ENCODE measurements at regions not wholly inside any gene's neighbourhood (a gene's known extent, or its start where the extent isn't known, plus 50 kb on each side); places are given as distances from the start of the nearest gene placed in this dataset.

DNA sequence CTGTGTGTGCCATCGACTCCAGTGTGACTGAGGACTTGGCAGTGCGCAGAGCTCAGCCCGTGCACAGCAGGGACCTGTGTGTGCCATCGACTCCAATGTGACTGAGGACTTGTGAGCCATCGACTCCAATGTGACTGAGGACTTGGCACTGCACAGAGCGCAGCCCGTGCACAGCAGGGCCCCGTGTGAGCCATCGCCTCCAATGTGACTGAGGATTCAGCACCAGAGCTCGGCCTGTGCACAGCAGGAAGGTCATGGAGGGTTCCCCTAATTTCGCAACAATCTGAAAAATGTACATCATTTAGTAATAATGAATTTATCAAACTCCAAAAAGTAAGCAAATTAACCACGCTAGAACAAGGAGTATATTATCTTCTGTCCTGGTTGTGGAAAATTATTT is 348.3 kb upstream of the B3GAT1 start:
- intact Hi-C loops (cut with DNase I), result no loop called here
- Histone ChIP-seq H3K27me3 (no peaks in the 10 kb centered on the region), H3K9me3 (replicated peaks in 1 of 3) (no peaks in the 10 kb centered on the region), H3K4me1 (replicated peaks in 1 of 2) (no peaks in the 10 kb centered on the region), H3K4me3 (no peak overlapping the region), H3K36me3 (replicated peaks in 1 of 2) (no peaks in the 10 kb centered on the region), H3K27ac (no peak overlapping the region)
- no peak for DNase-seq
- TF ChIP-seq, protein P1, sequence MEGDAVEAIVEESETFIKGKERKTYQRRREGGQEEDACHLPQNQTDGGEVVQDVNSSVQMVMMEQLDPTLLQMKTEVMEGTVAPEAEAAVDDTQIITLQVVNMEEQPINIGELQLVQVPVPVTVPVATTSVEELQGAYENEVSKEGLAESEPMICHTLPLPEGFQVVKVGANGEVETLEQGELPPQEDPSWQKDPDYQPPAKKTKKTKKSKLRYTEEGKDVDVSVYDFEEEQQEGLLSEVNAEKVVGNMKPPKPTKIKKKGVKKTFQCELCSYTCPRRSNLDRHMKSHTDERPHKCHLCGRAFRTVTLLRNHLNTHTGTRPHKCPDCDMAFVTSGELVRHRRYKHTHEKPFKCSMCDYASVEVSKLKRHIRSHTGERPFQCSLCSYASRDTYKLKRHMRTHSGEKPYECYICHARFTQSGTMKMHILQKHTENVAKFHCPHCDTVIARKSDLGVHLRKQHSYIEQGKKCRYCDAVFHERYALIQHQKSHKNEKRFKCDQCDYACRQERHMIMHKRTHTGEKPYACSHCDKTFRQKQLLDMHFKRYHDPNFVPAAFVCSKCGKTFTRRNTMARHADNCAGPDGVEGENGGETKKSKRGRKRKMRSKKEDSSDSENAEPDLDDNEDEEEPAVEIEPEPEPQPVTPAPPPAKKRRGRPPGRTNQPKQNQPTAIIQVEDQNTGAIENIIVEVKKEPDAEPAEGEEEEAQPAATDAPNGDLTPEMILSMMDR (IDR thresholded peaks at IDR 0.05), result no peak
- no peak for TF ChIP-seq POLR2A (IDR thresholded peaks at IDR 0.05)
- 78 to 81% (median 80%) methylated on average over 8 to 12 of the region's 12 CpGs for WGBS, 4 donors

DNA sequence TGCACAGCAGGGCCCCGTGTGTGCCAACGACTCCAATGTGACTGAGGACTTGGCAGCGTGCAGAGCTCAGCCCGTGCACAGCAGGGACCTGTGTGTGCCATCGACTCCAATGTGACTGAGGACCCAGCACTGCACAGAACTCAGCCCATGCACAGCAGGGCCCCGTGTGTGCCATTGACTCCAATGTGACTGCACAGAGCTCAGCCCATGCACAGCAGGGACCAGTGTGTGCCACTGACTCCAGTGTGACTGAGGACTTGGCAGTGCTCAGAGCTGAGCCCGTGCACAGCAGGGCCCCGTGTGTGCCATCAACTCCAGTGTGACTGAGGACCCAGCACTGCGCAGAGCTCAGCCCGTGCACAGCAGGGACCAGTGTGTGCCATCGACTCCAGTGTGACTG is 347.8 kb upstream of the B3GAT1 start:
- WGBS, 4 donors, result 63 to 80% (median 74%) methylated on average over 4 to 11 of the region's 11 CpGs
- DNase-seq, result no peak
- H3K36me3 ChIP-seq (replicated peaks in 1 of 2), result no peaks in the 10 kb centered on the region
- H3K4me1 ChIP-seq (replicated peaks in 1 of 2), result no peaks in the 10 kb centered on the region
- H3K9me3 ChIP-seq (replicated peaks in 1 of 3), result no peaks in the 10 kb centered on the region
- H3K27me3 ChIP-seq, result no peaks in the 10 kb centered on the region
- intact Hi-C loops (cut with DNase I), result no loop called here
- TF ChIP-seq POLR2A (IDR thresholded peaks at IDR 0.05), result no peak
- TF ChIP-seq, protein P1 (IDR thresholded peaks at IDR 0.05), result no peak
- no peak overlapping the region for H3K27ac ChIP-seq
- H3K4me3 ChIP-seq, result no peak overlapping the region

DNA sequence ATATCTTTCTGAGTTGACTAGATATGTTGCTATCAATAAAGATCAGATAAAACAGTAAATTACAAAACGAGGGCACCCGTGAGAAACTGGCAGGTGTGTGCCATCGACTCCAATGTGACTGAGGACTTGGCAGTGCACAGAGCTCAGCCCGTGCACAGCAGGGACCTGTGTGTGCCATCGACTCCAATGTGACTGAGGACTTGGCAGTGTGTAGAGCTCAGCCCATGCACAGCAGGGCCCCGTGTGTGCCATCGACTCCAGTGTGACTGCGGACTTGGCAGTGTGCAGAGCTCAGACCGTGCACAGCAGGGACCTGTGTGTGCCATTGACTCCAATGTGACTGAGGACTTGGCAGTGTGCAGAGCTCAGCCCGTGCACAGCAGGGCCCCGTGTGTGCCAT is 347.2 kb upstream of the B3GAT1 start:
- DNase-seq, result no peak
- Histone ChIP-seq H3K4me3 (no peak overlapping the region), H3K4me1 (replicated peaks in 1 of 2) (no peaks in the 10 kb centered on the region), H3K27ac (no peak overlapping the region), H3K9me3 (replicated peaks in 1 of 3) (no peaks in the 10 kb centered on the region), H3K36me3 (replicated peaks in 1 of 2) (no peaks in the 10 kb centered on the region), H3K27me3 (no peaks in the 10 kb centered on the region)
- WGBS, 4 donors, result 63 to 70% (median 65%) methylated on average over 9 to 11 of the region's 11 CpGs
- no peak for TF ChIP-seq POLR2A (IDR thresholded peaks at IDR 0.05)
- TF ChIP-seq, protein P1 (IDR thresholded peaks at IDR 0.05), result no peak
- intact Hi-C loops (cut with DNase I), result no loop called here

DNA sequence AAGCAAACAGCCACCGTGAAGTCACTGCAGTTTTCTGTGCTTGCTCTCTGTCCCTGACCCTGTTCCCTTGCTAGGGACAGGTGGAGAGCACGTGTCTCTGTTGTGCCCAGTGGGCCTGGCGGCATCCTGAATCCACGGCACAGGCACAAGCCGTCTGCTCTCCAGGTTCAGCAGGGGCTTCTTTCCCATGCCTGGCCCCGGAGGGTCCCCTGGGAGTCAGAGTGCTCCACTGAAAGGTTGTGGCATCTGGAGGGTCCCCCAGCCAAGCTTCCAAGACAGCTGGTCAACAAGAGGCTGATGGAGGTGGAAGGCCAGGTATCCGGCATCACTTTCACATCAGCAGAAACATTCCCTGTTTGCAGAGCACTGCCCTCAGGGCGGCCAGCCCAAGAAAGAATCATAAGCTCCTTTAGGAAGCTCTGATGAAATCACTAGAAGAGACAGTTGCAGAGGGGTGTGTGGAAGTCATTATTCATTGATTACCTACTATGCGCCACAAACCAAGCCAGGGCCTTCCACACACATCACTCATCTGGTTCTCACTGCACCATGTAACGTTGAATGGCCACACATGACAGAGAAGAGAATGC is 346.4 kb upstream of the B3GAT1 start:
- Histone ChIP-seq H3K27me3 (no peaks in the 10 kb centered on the region), H3K36me3 (replicated peaks in 1 of 2) (no peaks in the 10 kb centered on the region), H3K27ac (no peak overlapping the region), H3K4me3 (no peak overlapping the region), H3K9me3 (replicated peaks in 1 of 3) (no peaks in the 10 kb centered on the region), H3K4me1 (replicated peaks in 1 of 2) (no peaks in the 10 kb centered on the region)
- WGBS, 4 donors, result 75 to 87% (median 80%) methylated on average over 6 to 10 of the region's 10 CpGs
- intact Hi-C loops (cut with DNase I), result no loop called here
- no peak for DNase-seq
- TF ChIP-seq POLR2A (IDR thresholded peaks at IDR 0.05), result no peak
- TF ChIP-seq, protein P1 (IDR thresholded peaks at IDR 0.05), result no peak

Data from adrenal gland (tissue), 9 donors.